Right forelimb (tissue), 1 donor: ENCODE measurements at regions not wholly inside any gene's neighbourhood (a gene's known extent, or its start where the extent isn't known, plus 50 kb on each side); places are given as distances from the start of the nearest gene placed in this dataset.
"Not testable (repeated sequence)": the region's sequence is repeated elsewhere in the genome, so short reads cannot be mapped to it uniquely, and the experiment has no call there.

Experiments
- DNase-seq: peaks from one replicate; pipeline ENCODE4 v3.0.0-alpha.2; 2018

DNA sequence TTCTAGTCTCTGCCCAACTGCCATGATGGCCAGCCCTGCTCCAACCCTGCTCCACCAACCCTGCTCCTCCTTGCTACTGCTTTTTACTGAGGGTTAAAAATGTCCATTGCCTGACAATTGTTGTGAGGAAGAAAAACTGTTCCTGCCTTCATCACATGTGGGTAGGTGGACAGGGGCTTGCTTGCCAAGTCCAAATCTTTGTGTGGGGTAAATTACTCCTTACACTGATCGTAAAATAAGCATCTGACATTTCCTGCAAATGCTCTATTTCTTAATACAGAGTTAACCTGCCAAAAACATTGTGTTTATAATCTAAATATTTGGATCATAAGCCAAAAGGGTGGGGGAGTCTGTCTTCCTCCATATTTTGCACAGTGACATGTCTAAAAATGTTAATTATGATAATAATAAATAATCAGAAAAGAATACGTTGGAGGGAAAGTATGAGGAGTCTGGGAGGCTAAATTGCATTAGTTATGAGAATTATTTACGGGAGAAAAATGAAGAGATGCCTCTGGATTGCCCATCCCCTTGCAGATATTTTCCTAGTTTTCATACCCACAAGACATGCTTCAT, 242.5 kb upstream of the TBL1XR1 start:
- DNase-seq, result no peak

DNA sequence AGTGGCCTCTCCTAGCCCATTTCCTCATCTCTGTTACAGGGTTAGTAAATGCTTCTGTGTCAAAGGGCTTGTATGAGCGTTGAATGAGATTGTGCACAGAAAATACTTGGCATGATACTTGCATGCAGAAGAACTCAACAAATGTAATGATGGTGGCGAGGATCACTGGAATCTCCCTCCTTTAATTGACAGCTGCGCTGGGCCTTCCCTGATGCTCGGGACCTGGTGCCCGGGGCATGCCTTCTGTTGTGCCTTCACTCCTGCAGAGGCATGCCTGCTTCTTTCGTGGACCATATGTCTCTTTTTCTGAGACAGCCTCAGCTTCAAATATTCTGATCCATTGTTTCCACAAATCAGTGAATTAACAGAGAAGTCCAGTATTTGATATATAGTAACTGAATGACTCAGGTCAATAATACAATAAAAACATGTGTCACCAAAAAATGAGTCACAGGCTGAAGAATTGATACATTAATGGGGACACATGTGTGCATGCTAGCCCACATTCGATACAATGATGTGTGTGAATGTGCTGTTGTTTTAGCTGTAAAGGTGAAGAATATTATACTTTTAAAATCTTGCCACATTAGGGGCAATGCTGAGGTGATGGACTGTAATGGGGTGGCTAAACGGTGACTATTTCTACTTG, 243.3 kb upstream of the TBL1XR1 start:
- no peak for DNase-seq

DNA sequence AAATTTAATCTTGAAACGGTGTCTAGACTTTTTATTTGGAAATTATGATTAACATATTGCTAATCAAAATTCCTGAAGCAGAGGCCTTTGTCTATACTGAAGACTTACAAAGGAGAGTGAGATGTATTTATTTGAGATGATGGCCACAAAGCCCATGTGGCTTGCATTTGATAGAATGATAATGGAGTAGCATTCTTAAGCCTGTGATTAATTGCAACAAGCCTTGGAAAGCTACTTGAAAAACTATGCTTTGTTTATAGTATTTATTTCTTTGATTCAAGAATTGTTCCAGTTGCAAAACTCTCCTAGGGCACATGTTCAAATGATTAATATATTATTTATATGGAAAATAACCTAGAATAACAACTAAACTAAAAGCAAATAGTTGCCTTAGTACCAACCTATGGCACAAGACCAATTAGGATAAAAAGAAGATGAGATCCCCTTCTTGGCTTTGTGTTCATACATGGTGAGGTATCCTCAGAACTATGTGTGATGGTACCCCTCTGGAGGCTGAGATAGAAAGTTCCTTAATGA, 244.1 kb upstream of the TBL1XR1 start:
- DNase-seq, result no peak

DNA sequence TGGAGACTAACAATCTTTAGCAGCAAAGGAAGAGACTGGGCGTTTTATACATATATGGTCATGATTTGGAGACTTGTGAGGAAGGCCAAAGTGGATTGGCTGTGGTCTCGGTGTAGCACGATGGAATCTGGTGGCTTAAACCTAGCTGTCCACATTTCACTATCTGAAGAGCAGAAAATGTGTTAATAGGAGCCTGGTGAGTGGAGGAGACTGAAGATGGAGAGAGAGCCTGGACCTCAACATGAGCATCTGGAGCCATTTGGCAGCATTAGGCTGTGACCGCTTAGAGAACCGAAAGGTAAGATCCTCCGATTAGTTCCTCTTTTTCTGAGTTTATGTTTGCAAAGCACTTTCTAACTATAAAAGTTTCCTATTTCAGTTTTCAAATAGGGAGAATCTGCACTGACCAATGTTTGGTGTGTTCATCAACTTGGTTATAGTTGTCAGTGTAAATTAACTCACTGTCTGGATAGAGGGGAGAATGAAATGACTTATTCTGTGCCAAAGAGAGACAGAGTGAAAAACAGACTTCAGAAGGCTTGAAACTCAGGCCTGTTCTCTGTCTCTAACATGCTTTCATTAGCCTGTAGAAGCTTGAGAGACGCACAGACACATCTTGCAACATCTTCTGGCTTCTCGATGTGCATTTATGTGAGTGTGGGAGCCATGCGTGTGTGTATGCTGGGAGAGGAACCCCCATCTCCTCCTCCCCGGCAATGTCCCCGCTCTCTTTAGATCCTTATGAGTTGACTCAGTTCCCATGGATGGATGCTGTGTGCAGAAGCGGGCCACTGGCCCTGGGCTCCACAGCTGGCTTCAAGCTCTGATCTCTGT, 244.7 kb upstream of the TBL1XR1 start:
- DNase-seq, result no peak

DNA sequence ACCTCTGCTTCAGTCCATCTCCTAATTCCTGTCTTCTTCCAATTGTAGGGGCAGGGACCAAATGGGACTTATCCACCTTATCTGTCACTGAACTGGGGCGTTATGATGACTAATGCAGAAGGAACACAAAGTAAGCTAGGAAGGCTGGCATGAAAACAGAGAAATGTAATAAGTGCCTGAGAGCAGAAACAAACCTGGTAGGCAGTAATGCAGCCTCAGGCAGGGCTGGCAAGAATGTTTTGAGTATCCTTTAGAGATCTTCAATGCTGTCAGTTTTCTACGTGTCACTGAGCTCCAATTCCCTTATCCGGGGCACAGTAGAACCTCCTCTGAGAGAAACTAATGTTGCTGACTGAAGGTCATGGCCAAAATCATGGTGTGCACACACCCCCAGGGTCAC, 246.2 kb upstream of the TBL1XR1 start:
- DNase-seq, result no peak

DNA sequence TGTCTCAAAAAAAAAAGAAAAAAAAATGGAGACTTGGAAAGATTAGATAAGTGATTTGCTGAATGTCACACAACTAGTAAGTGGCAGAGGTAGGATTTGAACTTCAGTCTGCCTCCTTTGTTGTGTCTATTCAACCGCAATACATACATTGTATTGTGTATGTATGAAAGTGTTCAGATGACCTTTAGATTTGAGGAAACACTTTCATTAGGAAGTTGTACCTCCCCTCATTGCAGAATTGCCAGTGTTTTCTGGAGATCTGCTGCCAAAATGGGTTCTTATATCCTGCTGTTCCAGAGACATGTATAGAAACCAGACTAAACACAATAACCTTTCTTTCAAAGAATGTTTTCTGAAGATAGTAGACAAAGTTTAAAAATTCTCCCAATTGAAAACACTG, 247.4 kb upstream of the TBL1XR1 start:
- DNase-seq, result no peak

DNA sequence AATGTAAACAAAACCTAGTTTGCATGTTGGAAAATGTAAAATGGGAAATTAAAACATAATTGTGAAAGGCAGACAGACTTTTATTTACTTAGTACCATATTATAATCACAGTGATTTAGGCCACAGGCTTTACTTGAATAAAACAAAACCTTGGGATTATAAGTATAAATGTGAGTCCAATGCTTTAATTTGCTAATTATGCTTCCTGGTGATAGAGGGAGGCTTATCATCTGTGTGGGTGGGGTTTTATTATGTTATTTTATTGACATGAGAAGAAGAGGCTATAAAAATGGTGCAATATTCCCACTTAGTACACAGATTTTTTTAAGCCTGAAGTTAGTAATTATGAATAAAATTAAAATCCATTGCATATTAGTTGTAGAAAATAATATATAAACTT, 248.3 kb upstream of the TBL1XR1 start:
- DNase-seq, result no peak

DNA sequence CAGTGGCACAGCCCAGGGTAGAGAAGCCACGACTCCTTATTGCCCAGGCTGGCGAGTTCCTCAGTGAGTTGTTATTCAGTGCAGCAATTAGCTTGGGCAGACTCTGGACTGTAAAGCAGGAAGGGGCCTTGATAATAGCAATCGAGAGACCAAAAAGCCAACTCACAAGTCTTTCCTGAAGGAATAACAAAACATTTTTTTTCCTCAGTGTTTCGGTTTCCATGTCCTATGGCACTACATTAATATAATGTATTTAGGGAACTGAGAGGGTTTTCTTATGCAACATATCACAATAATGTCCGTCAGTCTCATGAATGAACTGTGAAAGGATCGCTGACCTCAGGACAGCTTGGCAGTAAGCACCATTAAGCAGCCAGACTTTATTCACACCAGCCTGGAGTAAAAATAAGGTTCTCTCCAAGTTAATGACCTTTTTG, 248.9 kb upstream of the TBL1XR1 start:
- DNase-seq, result no peak

DNA sequence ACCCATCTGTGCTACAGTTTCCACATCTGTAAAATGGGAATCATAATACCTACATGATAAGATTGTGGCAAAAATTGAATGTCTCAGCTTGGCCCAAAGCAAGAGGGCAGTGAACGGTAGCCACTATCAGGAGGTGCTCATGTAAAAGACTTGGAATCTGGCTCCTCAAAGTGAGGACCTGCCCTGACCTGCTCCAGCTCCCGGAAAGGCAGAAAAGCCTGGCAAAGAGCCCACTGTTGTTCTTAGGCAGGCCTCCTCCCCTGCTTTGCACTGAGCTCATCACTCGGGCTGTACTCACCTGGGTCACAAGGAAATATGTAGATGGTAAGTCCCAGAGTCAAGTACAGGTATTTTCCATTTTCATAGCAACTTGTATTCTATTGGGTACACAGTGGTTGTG, 250.7 kb upstream of the TBL1XR1 start:
- DNase-seq, result no peak

DNA sequence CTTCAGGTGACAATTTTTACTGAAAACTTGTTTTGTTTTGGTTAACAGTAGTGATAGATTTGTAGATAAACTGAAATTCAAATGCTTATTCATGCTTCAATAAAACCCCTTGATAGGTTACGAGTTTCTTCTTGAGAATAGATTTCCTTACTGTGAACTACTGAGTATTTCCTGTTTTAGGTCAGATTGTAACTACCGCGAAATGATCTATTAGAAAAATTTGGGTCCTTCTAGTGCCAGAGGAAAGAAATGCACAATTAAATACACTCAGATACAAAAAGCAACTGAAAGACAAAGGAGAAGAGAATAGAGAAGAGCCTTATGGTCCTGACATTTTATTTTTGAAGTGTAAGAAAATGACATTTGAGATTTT, 251.7 kb upstream of the TBL1XR1 start:
- DNase-seq, result no peak

DNA sequence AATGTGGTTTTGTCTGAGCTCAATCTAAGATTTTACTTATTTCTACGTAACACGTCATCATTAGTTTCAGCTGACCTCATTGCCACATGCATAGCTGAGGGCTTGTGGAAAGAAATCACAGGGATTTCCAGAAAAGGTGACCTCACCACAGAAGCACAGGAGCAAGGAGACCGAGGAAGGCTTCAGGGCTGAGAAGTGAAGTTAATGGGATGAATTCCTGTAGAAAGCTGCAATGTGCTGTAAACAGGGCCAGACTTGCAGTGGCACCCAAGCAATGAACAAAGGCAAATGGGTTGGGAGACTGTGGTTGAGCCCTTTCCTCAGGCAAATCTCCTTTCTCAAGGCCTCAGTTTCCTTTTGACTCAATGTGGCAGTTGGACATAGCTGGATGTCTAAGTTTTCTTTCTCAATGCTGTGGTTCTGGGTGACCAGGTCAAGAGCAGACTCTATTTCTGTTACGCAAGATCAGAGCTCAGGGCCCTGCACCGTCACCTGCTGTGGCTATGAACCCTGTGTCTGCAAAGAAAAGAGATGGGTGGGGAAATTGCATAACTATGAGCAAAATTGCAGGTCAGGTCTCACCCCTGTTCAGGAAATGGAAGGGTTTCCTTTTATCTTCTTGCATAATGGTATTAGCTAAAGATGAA, 252.2 kb upstream of the TBL1XR1 start:
- no peak for DNase-seq

DNA sequence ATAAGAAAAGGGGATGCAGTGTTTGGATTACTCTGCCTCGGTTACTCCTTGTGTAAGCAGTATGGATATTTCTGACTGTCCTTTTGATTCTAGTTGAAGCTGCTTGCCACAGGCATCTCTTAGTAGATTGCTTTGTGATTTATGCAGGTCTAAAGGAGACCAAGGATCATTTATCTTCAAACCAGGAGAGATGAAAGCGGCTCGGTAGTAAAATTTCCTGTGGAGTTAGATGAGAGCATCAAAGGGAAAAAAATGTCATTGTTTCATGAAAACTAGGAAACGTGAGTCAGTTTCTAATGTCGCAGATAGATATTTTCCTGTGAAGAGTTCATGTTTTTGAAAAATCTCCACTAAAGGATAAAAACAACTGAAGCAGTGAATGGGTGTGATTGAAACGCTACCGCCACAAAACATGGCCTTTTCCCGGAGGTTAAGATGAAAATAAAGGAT, 254.0 kb upstream of the TBL1XR1 start:
- DNase-seq, result no peak

DNA sequence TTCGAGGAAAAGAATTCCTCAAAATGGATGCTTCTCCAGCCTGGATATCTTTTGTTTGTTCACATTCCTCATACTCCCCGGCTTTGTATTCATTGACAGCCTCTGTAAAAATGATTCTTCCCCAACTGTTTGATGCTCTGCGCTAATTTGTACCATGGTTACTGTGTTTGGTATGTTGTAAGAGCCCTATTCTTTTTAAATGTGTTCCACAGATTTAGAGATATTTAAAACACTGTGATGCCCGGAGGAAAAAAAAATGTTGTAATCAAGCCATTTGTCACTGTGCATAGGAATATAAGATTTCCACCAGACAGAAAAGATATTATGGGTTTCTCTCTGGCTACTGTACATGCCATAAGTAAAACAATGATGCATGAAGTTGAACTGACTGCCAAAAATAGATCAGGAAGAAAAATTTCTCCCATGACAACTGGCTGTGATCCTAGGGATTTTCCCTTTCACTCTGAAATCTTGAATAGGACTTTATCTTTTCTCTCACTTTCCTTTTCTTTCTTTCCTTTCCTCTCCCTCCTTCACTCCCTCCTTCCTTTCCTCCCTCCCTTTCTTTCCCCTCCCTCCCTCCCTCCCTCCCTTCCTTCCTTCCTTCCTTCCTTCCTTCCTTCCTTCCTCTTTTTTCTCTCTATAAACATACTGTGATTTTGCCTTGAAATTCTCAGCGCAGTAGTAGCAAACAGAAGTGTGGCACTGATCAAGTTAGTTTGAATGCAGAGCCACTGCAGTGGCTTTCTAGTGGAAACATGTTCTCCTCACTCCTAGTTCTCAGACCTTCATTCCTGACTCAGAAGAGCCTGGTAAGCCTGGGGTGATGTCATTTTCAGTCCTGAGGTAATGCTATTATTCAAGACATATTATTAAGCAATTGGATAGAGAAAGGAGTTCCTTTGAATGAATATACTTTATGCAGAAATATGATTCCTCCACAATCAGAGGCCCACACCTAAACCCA, 254.9 kb upstream of the TBL1XR1 start:
- no peak for DNase-seq

DNA sequence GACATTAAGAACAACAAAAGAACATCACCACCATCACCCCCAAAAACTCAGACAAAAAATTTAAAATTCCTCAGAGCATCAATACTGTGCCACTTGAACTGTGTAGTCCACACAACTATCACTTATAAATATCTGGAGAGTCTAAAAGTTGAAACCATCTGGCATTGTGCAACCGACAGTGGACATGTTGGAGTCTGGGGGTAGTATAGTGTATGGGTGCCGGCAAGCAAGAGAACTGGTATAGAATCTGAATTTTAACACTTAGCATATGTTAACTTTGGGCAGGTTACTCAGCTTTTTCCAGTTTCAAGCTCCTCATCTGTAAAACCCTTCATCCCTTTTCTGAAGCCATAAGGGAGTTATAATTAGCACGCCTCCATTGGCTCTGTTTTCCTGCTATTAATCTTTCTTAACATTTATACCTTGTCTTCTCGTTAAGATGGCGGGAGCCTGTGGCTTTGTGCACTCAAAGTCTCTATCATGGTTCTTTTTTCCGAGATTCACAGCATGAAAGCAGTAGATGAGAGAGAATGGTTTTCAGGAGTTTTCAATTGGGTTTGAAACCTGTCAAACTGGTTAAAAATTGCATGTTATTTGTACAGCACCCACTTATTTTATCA, 255.7 kb upstream of the TBL1XR1 start:
- no peak for DNase-seq

DNA sequence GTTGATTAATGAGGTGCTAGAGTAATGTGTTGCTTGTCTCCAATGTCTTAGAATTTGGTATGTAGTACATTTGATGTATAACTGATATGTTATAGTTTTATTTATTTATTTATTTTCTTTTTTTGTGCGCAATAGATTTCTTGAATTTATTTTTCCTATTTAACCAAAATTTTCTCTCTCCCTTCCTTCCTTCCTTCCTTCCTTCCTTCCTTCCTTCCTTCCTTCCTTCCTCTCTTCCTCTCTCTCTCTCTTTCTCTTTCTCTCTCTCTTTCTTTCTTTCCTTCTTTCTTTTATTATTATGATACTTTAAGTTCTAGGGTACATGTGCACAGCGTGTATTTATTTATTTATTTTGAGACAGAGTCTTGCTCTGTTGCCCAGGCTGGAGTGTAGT, 256.2 kb upstream of the TBL1XR1 start:
- no peak for DNase-seq

DNA sequence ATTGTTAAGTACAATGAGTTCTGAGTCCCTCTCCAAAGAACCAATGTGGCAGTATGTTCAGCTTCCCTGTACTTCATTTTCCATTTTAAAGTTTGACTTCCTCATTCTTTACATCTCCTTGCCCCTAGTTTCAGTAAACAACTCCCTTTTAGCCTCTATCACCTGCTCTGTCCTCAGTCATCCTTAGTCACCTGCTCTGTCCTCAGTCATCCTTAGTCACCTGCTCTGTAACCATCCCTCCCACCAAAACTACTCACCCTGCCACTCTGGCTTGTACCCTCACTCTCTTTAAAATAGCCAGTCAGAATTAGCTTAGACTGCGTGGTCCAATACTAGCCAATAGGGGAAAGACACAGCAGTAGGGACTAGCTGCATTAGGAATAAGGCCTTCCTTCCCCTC, 259.9 kb upstream of the TBL1XR1 start:
- not testable (repeated sequence) for DNase-seq

DNA sequence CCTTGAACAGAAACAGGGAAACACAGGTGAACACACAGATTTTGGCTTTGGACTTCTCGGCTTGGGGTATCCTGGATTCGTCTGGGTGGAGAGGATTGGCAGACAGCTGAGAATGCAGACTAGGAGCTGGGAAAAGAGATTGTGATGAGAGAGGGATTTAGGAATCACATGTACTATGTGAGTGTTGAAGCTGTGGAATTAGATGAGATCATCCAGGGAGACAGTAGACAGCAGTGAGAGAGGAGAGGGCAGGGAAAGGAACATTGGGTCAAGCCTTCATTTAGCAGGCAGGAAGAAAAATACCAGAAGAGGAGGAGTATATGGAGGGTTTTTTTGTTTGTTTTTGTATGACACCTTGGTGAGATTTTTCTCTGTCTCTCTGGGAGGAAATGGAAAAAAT, 262.1 kb upstream of the TBL1XR1 start:
- DNase-seq, result no peak

DNA sequence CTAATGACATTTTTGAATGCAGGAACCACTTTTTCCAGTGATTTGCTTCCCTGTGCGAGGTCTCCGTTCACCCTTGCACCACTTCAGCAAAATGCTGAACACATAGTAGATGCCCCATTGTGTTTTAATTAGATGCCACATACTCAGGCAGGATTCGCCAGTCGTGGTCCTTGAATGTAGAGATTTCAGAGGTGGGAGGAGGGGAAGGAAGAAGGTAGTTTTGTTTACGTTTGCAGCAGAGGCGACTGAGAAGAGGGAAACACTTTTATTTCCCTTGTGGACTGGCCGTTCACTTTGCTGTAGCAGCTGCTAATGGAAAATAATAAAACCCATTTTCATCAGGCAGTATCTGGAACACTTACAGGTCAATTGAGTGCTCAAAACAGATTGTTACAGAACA, 262.8 kb upstream of the TBL1XR1 start:
- no peak for DNase-seq

DNA sequence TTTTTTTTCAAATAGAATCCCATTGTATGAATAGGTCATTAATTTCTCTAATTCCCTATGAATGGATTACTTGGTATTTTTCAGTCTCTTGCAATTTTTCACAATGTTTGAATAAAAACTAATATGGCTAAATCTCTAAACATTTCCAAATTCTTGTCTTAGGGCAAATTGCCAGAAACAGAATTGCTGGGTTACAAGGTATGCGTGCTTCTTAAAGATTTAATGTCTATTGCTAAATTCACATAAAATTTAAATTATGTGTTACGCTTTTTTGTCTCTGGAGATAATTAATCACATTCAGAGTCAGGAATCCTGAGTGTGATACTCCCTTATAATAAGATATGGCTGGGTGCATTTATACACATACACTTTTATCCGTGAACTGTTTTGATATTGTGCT, 264.5 kb upstream of the TBL1XR1 start:
- DNase-seq, result no peak

DNA sequence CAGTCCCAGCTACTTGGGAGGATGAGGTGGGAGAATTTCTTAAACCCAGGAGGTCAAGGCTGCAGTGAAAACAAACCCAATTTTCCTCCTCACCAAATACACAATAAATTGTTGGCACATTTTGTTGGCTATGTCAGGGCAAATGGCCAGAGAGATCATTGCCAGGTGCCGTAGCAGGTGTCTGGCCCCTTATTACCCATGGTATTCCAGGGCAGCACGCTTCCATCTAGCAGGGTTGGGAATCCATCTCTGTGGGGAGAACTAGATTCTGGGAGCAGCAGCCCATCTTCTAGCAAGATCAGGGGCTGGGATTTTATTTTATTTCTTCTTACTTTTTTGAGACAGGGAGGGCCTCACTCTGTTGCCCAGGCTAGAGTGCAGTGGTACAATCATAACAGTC, 266.1 kb upstream of the TBL1XR1 start:
- not testable (repeated sequence) for DNase-seq

DNA sequence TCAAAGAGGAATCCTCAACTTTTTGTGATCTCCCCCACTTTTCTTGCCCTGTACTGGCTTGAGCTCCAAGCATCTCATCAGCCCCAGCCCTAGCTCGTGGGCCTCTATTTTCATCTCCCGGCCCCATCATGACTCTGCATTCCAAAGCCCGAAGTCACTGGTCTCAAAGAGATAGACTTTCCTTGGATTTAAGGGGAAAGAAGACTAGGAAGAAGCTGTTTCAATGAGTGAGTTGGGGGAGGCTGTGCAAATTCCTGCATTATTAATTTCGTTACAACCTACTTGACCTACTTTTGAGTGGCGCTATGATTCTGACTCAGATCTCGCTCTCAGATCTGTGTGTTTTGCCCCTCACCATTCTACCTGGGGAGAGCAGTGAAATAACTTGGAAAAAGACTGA, 266.6 kb upstream of the TBL1XR1 start:
- DNase-seq, result no peak
